ENCODE measurements at regions not wholly inside any gene's neighbourhood (a gene's known extent, or its start where the extent isn't known, plus 50 kb on each side); places are given as distances from the start of the nearest gene placed in this dataset.

DNA sequence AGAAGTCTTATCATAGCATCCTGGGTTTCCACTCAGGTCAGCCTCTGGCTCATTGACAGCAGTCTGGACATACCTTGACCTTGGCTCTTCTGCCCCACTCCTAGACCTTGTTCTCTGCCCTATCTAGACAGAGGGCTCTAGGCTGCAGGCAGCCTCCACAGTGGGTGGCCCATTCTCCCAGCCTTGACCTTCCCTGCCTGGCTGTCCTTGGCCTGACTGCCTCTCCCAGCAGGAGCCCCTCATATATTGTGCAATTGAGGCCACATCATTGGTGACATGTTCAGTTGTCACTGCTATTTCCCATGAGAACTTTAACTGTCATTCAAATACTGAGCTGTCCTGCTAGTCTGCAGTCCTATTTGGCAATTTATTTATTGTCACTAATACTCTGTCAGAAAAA is 503.4 kb downstream of the PLXNA4 start:
- ChIA-PET CTCF (no interaction called here), POLR2A (ENCODE audit: unreplicated experiment) (interaction anchor here (0.7 kb wide), 1 partner anchor 140 kb away, joined by 3 read pairs; no protein-coding TSS in a partner anchor)
- TF ChIP-seq EZH2phosphoT487 (IDR thresholded peaks at IDR 0.05; ENCODE audit: borderline replicate concordance, low read length) (no peak), EZH2 (IDR thresholded peaks at IDR 0.05; ENCODE audit: low read length, unreplicated experiment) (no peak)
- TF ChIP-seq, protein P1, sequence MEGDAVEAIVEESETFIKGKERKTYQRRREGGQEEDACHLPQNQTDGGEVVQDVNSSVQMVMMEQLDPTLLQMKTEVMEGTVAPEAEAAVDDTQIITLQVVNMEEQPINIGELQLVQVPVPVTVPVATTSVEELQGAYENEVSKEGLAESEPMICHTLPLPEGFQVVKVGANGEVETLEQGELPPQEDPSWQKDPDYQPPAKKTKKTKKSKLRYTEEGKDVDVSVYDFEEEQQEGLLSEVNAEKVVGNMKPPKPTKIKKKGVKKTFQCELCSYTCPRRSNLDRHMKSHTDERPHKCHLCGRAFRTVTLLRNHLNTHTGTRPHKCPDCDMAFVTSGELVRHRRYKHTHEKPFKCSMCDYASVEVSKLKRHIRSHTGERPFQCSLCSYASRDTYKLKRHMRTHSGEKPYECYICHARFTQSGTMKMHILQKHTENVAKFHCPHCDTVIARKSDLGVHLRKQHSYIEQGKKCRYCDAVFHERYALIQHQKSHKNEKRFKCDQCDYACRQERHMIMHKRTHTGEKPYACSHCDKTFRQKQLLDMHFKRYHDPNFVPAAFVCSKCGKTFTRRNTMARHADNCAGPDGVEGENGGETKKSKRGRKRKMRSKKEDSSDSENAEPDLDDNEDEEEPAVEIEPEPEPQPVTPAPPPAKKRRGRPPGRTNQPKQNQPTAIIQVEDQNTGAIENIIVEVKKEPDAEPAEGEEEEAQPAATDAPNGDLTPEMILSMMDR (conservative IDR thresholded peaks at IDR 0.05; ENCODE audit: low read depth, low read length) = no peak
- Histone ChIP-seq H4K20me1 (ENCODE audit: low read length) (no peaks in the 10 kb centered on the region), H3K9ac (ENCODE audit: low read length) (no peak overlapping the region), H3K4me3 (ENCODE audit: low read length) (no peak overlapping the region), H3K9me2 (replicated peaks; ENCODE audit: low read length) (no peaks in the 10 kb centered on the region), H3K27ac (ENCODE audit: low read length) (no peak overlapping the region), H3K27me3 (ENCODE audit: low read length) (peaks cover 7% of the 10 kb centered on the region; the same call in 1 of the 2 replicates), H3K79me2 (ENCODE audit: low read length) (no peaks in the 10 kb centered on the region), H3K9me3 (ENCODE audit: low read length) (no peaks in the 10 kb centered on the region), H3K36me3 (ENCODE audit: low read depth, low read length) (no peaks in the 10 kb centered on the region), H3F3A (ENCODE audit: low read length, unreplicated experiment) (no peaks in the 10 kb centered on the region), H3K4me2 (ENCODE audit: low read length) (no peak overlapping the region), H2AFZ (ENCODE audit: low read length) (no peak overlapping the region), H3K4me1 (ENCODE audit: insufficient read depth, low read length) (no peaks in the 10 kb centered on the region)
- DNase-seq (no peak), ATAC-seq (no peak)
- BruUV-seq (replicated peaks) = no TSS peak
- intact Hi-C loops (cut with micrococcal nuclease) = no loop called here

GRCh38 chr7:132072165-132072564 is 504.1 kb downstream of the PLXNA4 start:
- Histone ChIP-seq H3K27me3 (ENCODE audit: low read length) (peaks cover 3% of the 10 kb centered on the region; the same call in 1 of the 2 replicates), H3K9ac (ENCODE audit: low read length) (no peak overlapping the region), H3K9me3 (ENCODE audit: low read length) (no peaks in the 10 kb centered on the region), H3K36me3 (ENCODE audit: low read depth, low read length) (no peaks in the 10 kb centered on the region), H2AFZ (ENCODE audit: low read length) (no peak overlapping the region), H3K27ac (ENCODE audit: low read length) (no peak overlapping the region), H3K79me2 (ENCODE audit: low read length) (no peaks in the 10 kb centered on the region), H3K4me1 (ENCODE audit: insufficient read depth, low read length) (no peaks in the 10 kb centered on the region), H3F3A (ENCODE audit: low read length, unreplicated experiment) (no peaks in the 10 kb centered on the region), H3K4me2 (ENCODE audit: low read length) (no peak overlapping the region), H4K20me1 (ENCODE audit: low read length) (no peaks in the 10 kb centered on the region), H3K9me2 (replicated peaks; ENCODE audit: low read length) (no peaks in the 10 kb centered on the region), H3K4me3 (ENCODE audit: low read length) (no peak overlapping the region)
- POLR2A ChIA-PET (ENCODE audit: unreplicated experiment) = no interaction called here
- CTCF ChIA-PET = no interaction called here
- ATAC-seq (no peak), DNase-seq (no peak)
- intact Hi-C loops (cut with micrococcal nuclease) = no loop called here
- TF ChIP-seq, protein P1 (conservative IDR thresholded peaks at IDR 0.05; ENCODE audit: low read depth, low read length) = no peak
- no peak for TF ChIP-seq EZH2phosphoT487 (IDR thresholded peaks at IDR 0.05; ENCODE audit: borderline replicate concordance, low read length)
- TF ChIP-seq EZH2 (IDR thresholded peaks at IDR 0.05; ENCODE audit: low read length, unreplicated experiment) = no peak
- no TSS peak for BruUV-seq (replicated peaks)

GRCh38 chr7:132069306-132069705 is 507.0 kb downstream of the PLXNA4 start:
- H3K79me2 ChIP-seq (ENCODE audit: low read length) = no peaks in the 10 kb centered on the region
- H3F3A ChIP-seq (ENCODE audit: low read length, unreplicated experiment) = no peaks in the 10 kb centered on the region
- DNase-seq = no peak
- H3K4me1 ChIP-seq (ENCODE audit: insufficient read depth, low read length) = peaks cover 21% of the 10 kb centered on the region
- ChIA-PET CTCF (no interaction called here), POLR2A (ENCODE audit: unreplicated experiment) (no interaction called here)
- H3K4me2 ChIP-seq (ENCODE audit: low read length) = no peak overlapping the region
- no peak overlapping the region for H3K9ac ChIP-seq (ENCODE audit: low read length)
- H3K27me3 ChIP-seq (ENCODE audit: low read length) = no peaks in the 10 kb centered on the region
- no peak overlapping the region for H2AFZ ChIP-seq (ENCODE audit: low read length)
- H3K9me2 ChIP-seq (replicated peaks; ENCODE audit: low read length) = no peaks in the 10 kb centered on the region
- intact Hi-C loops (cut with micrococcal nuclease) = loop anchor here (5.0 kb wide), 1 partner anchor 183 kb away; no protein-coding TSS in a partner anchor
- H3K9me3 ChIP-seq (ENCODE audit: low read length) = no peaks in the 10 kb centered on the region
- H3K27ac ChIP-seq (ENCODE audit: low read length) = no peak overlapping the region
- no peak overlapping the region for H3K4me3 ChIP-seq (ENCODE audit: low read length)
- ATAC-seq = no peak
- no TSS peak for BruUV-seq (replicated peaks)
- H3K36me3 ChIP-seq (ENCODE audit: low read depth, low read length) = no peaks in the 10 kb centered on the region
- TF ChIP-seq, protein P1 (conservative IDR thresholded peaks at IDR 0.05; ENCODE audit: low read depth, low read length) = no peak
- H4K20me1 ChIP-seq (ENCODE audit: low read length) = no peaks in the 10 kb centered on the region
